Kasumi-1 (cell line): ENCODE measurements at regions not wholly inside any gene's neighbourhood (a gene's known extent, or its start where the extent isn't known, plus 50 kb on each side); places are given as distances from the start of the nearest gene placed in this dataset.

Source experiments
- DNase-seq, 2 experiments: peaks; one replicate each; lab custom pipeline; 2025; lab: John Stamatoyannopoulos, UW

GRCh38 chr2:236499691-236500578, 69.7 kb upstream of the ACKR3 start:
- DNase-seq = no peak

GRCh38 chr2:236501026-236501425, 68.6 kb upstream of the ACKR3 start:
- DNase-seq = no peak

GRCh38 chr2:236501531-236501930, 68.1 kb upstream of the ACKR3 start:
- no peak for DNase-seq

- no peak for DNase-seq
Measured at GRCh38 chr2:236503100-236503499, 66.5 kb upstream of the ACKR3 start.

GRCh38 chr2:236503583-236503982, 66.0 kb upstream of the ACKR3 start:
- DNase-seq = no peak

- no peak for DNase-seq
Measured at GRCh38 chr2:236505041-236505440, 64.6 kb upstream of the ACKR3 start.

- no peak for DNase-seq
Measured at GRCh38 chr2:236505648-236506047, 64.0 kb upstream of the ACKR3 start.

- no peak for DNase-seq
Measured at GRCh38 chr2:236507393-236508085, 62.1 kb upstream of the ACKR3 start.

GRCh38 chr2:236508466-236508865, 61.2 kb upstream of the ACKR3 start:
- DNase-seq = no peak

GRCh38 chr2:236510034-236510433, 59.6 kb upstream of the ACKR3 start:
- no peak for DNase-seq

GRCh38 chr2:236511266-236511665, 58.4 kb upstream of the ACKR3 start:
- no peak for DNase-seq

- DNase-seq = no peak
Measured at GRCh38 chr2:236512267-236512666, 57.4 kb upstream of the ACKR3 start.

GRCh38 chr2:236512902-236513435, 56.7 kb upstream of the ACKR3 start:
- peak; percentile 23 to 24 for DNase-seq

- no peak for DNase-seq
Measured at GRCh38 chr2:236513956-236514355, 55.7 kb upstream of the ACKR3 start.

- DNase-seq = no peak
Measured at GRCh38 chr2:236516708-236517107, 52.9 kb upstream of the ACKR3 start.

- DNase-seq = no peak
Measured at GRCh38 chr2:236517251-236518031, 52.2 kb upstream of the ACKR3 start.
